ENCODE measurements at regions not wholly inside any gene's neighbourhood (a gene's known extent, or its start where the extent isn't known, plus 50 kb on each side); places are given as distances from the start of the nearest gene placed in this dataset.

- Histone ChIP-seq H3K79me2 (ENCODE audit: insufficient read depth, low read depth) (no peaks in the 10 kb centered on the region), H3K4me3 (IDR thresholded peaks at IDR 0.05; ENCODE audit: insufficient read depth, low read depth, low read length) (no peak overlapping the region), H3K27me3 (ENCODE audit: insufficient read depth, low read depth) (no peaks in the 10 kb centered on the region), H3K4me1 (ENCODE audit: low read depth, poor library complexity, severe bottlenecking) (no peaks in the 10 kb centered on the region), H3K9ac (no peak overlapping the region), H4K20me1 (ENCODE audit: insufficient read depth) (no peaks in the 10 kb centered on the region), H2AFZ (ENCODE audit: low read depth) (no peak overlapping the region), H3K36me3 (ENCODE audit: insufficient read depth) (no peaks in the 10 kb centered on the region), H3K27ac (no peak overlapping the region), H3K4me2 (no peak overlapping the region)
- no peak for TF ChIP-seq CTCF (conservative IDR thresholded peaks at IDR 0.05; ENCODE audit: low read depth, low read length)
Measured at GRCh38 chr4:41346306-41347061, 89.8 kb downstream of the UCHL1 start.

- H2AFZ ChIP-seq (ENCODE audit: low read depth), result no peak overlapping the region
- no peak overlapping the region for H3K4me2 ChIP-seq
- H3K4me1 ChIP-seq (ENCODE audit: low read depth, poor library complexity, severe bottlenecking), result no peaks in the 10 kb centered on the region
- no peaks in the 10 kb centered on the region for H4K20me1 ChIP-seq (ENCODE audit: insufficient read depth)
- H3K27me3 ChIP-seq (ENCODE audit: insufficient read depth, low read depth), result no peaks in the 10 kb centered on the region
- H3K36me3 ChIP-seq (ENCODE audit: insufficient read depth), result no peaks in the 10 kb centered on the region
- H3K4me3 ChIP-seq (IDR thresholded peaks at IDR 0.05; ENCODE audit: insufficient read depth, low read depth, low read length), result no peak overlapping the region
- no peak overlapping the region for H3K9ac ChIP-seq
- no peak overlapping the region for H3K27ac ChIP-seq
- no peaks in the 10 kb centered on the region for H3K79me2 ChIP-seq (ENCODE audit: insufficient read depth, low read depth)
- no peak for TF ChIP-seq CTCF (conservative IDR thresholded peaks at IDR 0.05; ENCODE audit: low read depth, low read length)
Measured at GRCh38 chr4:41349021-41349420, 92.3 kb downstream of the UCHL1 start.

DNA sequence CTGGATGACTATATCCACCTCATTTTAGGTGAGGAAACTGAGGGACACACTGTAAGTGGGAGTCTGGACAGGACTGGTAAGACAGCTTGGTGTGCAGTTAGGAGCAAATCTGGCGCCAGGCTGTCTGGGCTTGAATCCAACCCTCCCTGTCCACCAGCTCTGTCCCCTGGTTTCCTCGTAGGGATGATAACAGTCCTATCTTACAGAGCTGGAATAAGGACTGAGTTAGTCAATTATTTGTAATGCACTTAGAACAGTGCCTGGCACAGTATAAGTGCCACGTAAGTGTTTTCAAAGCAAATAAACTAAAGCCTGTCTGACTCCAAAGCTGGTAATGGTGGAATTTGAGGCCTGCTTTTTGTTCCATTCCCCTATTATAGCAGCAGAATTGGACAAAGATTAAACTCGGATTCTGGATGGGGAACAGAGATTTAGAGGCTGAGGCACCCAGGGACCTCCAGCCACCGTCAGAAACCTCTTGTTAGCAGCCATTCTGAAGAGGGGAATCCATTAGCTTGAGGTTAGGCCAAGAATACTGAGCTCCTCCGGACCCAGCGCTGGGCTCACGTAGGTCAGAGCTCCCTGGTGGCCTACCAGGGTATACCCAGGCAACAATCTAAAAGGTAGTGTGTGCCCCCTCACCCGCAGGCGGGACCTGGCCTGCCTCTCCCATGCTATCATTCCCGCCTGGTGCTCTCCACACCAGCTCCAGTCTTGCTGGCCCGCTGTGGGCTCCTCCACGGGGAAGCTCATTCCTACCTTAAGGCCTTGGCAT lies 102.1 kb downstream of the UCHL1 start:
- Histone ChIP-seq H2AFZ (ENCODE audit: low read depth) (no peak overlapping the region), H3K27me3 (ENCODE audit: insufficient read depth, low read depth) (no peaks in the 10 kb centered on the region), H4K20me1 (ENCODE audit: insufficient read depth) (no peaks in the 10 kb centered on the region), H3K4me2 (no peak overlapping the region), H3K27ac (no peak overlapping the region), H3K4me3 (IDR thresholded peaks at IDR 0.05; ENCODE audit: insufficient read depth, low read depth, low read length) (no peak overlapping the region), H3K9ac (no peak overlapping the region), H3K4me1 (ENCODE audit: low read depth, poor library complexity, severe bottlenecking) (no peaks in the 10 kb centered on the region), H3K79me2 (ENCODE audit: insufficient read depth, low read depth) (no peaks in the 10 kb centered on the region), H3K36me3 (ENCODE audit: insufficient read depth) (no peaks in the 10 kb centered on the region)
- no peak for TF ChIP-seq CTCF (conservative IDR thresholded peaks at IDR 0.05; ENCODE audit: low read depth, low read length)

GRCh38 chr4:41359422-41359775 lies 102.7 kb downstream of the UCHL1 start:
- TF ChIP-seq CTCF (conservative IDR thresholded peaks at IDR 0.05; ENCODE audit: low read depth, low read length), result no peak
- no peaks in the 10 kb centered on the region for H3K27me3 ChIP-seq (ENCODE audit: insufficient read depth, low read depth)
- H3K9ac ChIP-seq, result no peak overlapping the region
- H3K36me3 ChIP-seq (ENCODE audit: insufficient read depth), result no peaks in the 10 kb centered on the region
- no peaks in the 10 kb centered on the region for H3K4me1 ChIP-seq (ENCODE audit: low read depth, poor library complexity, severe bottlenecking)
- H2AFZ ChIP-seq (ENCODE audit: low read depth), result peak overlapping the region; percentile 73; the same call in 1 of the 2 replicates
- H4K20me1 ChIP-seq (ENCODE audit: insufficient read depth), result no peaks in the 10 kb centered on the region
- no peak overlapping the region for H3K27ac ChIP-seq
- H3K79me2 ChIP-seq (ENCODE audit: insufficient read depth, low read depth), result no peaks in the 10 kb centered on the region
- H3K4me3 ChIP-seq (IDR thresholded peaks at IDR 0.05; ENCODE audit: insufficient read depth, low read depth, low read length), result no peak overlapping the region
- no peak overlapping the region for H3K4me2 ChIP-seq

Measured in KMS-11 (cell line).